ENCODE measurements at regions not wholly inside any gene's neighbourhood (a gene's known extent, or its start where the extent isn't known, plus 50 kb on each side); places are given as distances from the start of the nearest gene placed in this dataset.

DNA sequence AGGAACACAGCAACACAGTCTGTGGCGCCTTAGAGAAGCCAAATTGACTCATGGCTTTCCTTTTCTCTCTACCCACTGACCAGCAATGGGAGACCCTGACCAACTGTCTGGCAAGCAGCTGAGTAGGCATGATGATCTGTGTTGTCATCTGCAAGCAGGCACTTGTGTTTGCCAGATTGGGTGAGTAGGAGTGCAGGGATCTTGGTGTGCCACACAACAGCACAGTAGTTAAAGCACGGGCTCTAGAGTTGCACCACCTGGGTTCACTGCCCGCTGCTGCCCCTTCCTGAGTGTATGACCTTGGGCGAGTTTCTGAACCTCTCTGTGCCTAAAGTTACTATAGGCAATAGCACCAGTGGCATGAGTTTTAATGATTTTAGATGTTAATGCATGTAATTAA is 95.7 kb upstream of the CD53 start:
- peaks cover 5% of the 10 kb centered on the region for H3K27me3 ChIP-seq (ENCODE audit: insufficient read depth, insufficient read length)
- no peaks in the 10 kb centered on the region for H3K4me1 ChIP-seq (ENCODE audit: insufficient read depth, insufficient read length)
- no peak overlapping the region for H3K9ac ChIP-seq (ENCODE audit: insufficient read length, low read depth)
- H3K36me3 ChIP-seq (ENCODE audit: insufficient read depth, insufficient read length, low read length) = no peaks in the 10 kb centered on the region
- H3K9me3 ChIP-seq (ENCODE audit: insufficient read depth, low read length) = peaks cover 10% of the 10 kb centered on the region
- no peak for DNase-seq (ENCODE audit: low read depth, low spot score)
- H3K4me3 ChIP-seq (ENCODE audit: insufficient read length, low read depth) = no peak overlapping the region
- TF ChIP-seq ZNF274 (IDR thresholded peaks at IDR 0.05; ENCODE audit: low read depth, low read length) (no peak), YY1 (IDR thresholded peaks at IDR 0.05; ENCODE audit: insufficient read depth, insufficient read length) (no peak), SUZ12 (IDR thresholded peaks at IDR 0.05; ENCODE audit: extremely low read depth, insufficient read depth, insufficient read length) (no peak)

DNA sequence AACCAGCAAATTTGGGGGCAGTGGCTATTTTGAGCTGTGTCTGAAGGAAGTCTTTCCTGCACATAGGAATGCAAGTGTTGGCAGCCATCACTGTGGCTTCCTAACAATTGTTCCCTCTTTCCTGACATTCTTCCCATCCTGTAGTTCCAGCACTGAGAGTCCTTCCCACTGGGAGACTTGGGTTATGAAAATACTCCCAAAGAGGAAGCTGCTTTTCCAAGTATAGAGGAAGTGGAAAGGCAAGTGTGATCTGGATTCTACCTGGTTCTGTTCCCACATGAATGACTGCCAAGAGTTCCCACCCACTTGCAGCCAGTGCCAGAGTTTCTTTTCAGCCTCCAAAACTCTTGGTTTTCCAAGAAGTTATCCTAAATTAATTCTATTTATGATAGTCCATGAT is 98.5 kb upstream of the CD53 start:
- no peaks in the 10 kb centered on the region for H3K36me3 ChIP-seq (ENCODE audit: insufficient read depth, insufficient read length, low read length)
- no peaks in the 10 kb centered on the region for H3K4me1 ChIP-seq (ENCODE audit: insufficient read depth, insufficient read length)
- H3K27me3 ChIP-seq (ENCODE audit: insufficient read depth, insufficient read length) = no peaks in the 10 kb centered on the region
- H3K9me3 ChIP-seq (ENCODE audit: insufficient read depth, low read length) = peaks cover 24% of the 10 kb centered on the region
- no peak overlapping the region for H3K9ac ChIP-seq (ENCODE audit: insufficient read length, low read depth)
- no peak for DNase-seq (ENCODE audit: low read depth, low spot score)
- no peak for TF ChIP-seq ZNF274 (IDR thresholded peaks at IDR 0.05; ENCODE audit: low read depth, low read length)
- no peak for TF ChIP-seq SUZ12 (IDR thresholded peaks at IDR 0.05; ENCODE audit: extremely low read depth, insufficient read depth, insufficient read length)
- TF ChIP-seq YY1 (IDR thresholded peaks at IDR 0.05; ENCODE audit: insufficient read depth, insufficient read length) = no peak
- H3K4me3 ChIP-seq (ENCODE audit: insufficient read length, low read depth) = no peak overlapping the region

DNA sequence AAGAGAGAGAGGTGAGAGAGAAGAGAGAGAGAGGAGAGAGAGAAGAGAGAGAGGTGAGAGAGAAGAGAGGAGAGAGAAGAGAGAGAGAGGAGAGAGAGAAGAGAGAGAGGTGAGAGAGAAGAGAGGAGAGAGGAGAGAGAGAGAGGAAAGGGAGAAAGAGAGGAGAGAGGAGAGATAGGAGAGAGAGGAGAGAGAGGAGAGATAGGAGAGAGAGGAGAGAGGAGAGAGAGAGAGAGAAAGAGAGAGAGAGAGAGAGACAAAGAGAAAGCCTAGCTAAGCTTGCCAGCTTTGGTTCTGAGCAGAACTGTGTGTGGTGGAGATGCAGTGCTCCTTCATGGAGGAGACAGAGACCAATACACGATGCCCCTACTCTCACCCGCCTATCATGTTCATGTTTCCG is 99.1 kb upstream of the KCNA3 start:
- no peak for TF ChIP-seq ZNF274 (IDR thresholded peaks at IDR 0.05; ENCODE audit: low read depth, low read length)
- no peak for TF ChIP-seq YY1 (IDR thresholded peaks at IDR 0.05; ENCODE audit: insufficient read depth, insufficient read length)
- no peak for TF ChIP-seq SUZ12 (IDR thresholded peaks at IDR 0.05; ENCODE audit: extremely low read depth, insufficient read depth, insufficient read length)
- peaks cover 24% of the 10 kb centered on the region for H3K9me3 ChIP-seq (ENCODE audit: insufficient read depth, low read length)
- H3K27me3 ChIP-seq (ENCODE audit: insufficient read depth, insufficient read length) = no peaks in the 10 kb centered on the region
- no peaks in the 10 kb centered on the region for H3K36me3 ChIP-seq (ENCODE audit: insufficient read depth, insufficient read length, low read length)
- no peak for DNase-seq (ENCODE audit: low read depth, low spot score)
- no peak overlapping the region for H3K9ac ChIP-seq (ENCODE audit: insufficient read length, low read depth)
- no peaks in the 10 kb centered on the region for H3K4me1 ChIP-seq (ENCODE audit: insufficient read depth, insufficient read length)
- H3K4me3 ChIP-seq (ENCODE audit: insufficient read length, low read depth) = no peak overlapping the region

DNA sequence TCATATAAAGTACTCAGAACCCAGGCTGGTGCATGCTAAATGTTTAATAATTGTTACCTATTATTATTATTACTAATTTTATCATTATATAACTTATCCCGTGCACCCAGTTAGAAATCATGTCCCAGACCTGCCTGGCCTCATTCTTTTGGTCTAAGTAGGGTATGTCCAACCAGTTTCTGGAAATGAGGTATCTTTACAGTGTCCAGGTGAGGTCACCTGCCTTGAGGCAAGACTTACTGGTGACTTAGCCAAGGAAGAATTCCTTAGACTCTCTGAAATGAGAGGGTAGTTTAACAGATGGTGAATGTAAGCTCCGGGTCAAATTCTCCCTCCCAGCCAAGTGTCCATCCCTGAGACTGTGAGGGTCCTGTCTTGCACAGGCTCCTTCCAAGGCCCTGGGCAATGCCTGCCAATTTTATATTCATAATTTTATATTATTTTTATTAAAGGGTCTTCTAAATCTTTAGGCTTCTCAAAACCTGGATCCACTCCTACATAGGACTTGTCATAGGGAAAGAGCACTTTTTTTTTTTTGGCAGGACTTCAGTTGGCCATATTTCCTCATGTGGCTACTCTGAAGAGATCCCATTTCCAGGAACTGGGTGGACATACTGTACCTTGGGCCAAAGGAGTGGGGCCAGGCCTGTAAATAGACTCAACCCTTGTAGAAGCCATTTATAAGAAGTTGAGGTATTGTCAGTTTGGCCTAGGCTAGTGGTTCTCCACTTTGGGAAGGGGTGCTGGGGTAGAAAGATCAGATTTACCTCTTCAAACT is 96.7 kb upstream of the KCNA3 start:
- no peak for DNase-seq (ENCODE audit: low read depth, low spot score)
- H3K9ac ChIP-seq (ENCODE audit: insufficient read length, low read depth) = no peak overlapping the region
- no peaks in the 10 kb centered on the region for H3K36me3 ChIP-seq (ENCODE audit: insufficient read depth, insufficient read length, low read length)
- H3K9me3 ChIP-seq (ENCODE audit: insufficient read depth, low read length) = peaks cover 24% of the 10 kb centered on the region
- no peak overlapping the region for H3K4me3 ChIP-seq (ENCODE audit: insufficient read length, low read depth)
- TF ChIP-seq YY1 (IDR thresholded peaks at IDR 0.05; ENCODE audit: insufficient read depth, insufficient read length) (no peak), ZNF274 (IDR thresholded peaks at IDR 0.05; ENCODE audit: low read depth, low read length) (no peak), SUZ12 (IDR thresholded peaks at IDR 0.05; ENCODE audit: extremely low read depth, insufficient read depth, insufficient read length) (no peak)
- H3K4me1 ChIP-seq (ENCODE audit: insufficient read depth, insufficient read length) = no peaks in the 10 kb centered on the region
- H3K27me3 ChIP-seq (ENCODE audit: insufficient read depth, insufficient read length) = no peaks in the 10 kb centered on the region

DNA sequence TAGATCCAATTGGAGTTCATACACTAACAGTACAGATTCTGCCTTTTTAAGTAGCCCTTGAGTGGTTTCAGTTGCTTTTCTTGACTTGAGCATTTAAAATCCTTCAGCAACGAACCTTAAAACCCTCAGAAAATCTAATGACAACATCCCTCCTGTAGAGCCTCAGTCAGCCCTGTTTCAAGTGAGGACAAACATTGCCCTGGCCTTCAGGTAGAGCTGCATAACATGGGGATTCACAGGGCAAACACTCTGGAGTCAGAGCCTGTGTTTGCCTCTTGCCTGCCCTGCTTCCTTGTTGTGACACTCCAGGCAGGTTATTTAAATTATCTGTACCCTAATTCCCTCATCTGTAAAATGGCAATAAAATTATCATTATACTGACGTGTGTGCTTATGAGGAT is 96.1 kb upstream of the KCNA3 start:
- H3K9me3 ChIP-seq (ENCODE audit: insufficient read depth, low read length) = peaks cover 24% of the 10 kb centered on the region
- H3K36me3 ChIP-seq (ENCODE audit: insufficient read depth, insufficient read length, low read length) = no peaks in the 10 kb centered on the region
- DNase-seq (ENCODE audit: low read depth, low spot score) = no peak
- no peaks in the 10 kb centered on the region for H3K27me3 ChIP-seq (ENCODE audit: insufficient read depth, insufficient read length)
- no peaks in the 10 kb centered on the region for H3K4me1 ChIP-seq (ENCODE audit: insufficient read depth, insufficient read length)
- H3K9ac ChIP-seq (ENCODE audit: insufficient read length, low read depth) = no peak overlapping the region
- no peak overlapping the region for H3K4me3 ChIP-seq (ENCODE audit: insufficient read length, low read depth)
- TF ChIP-seq SUZ12 (IDR thresholded peaks at IDR 0.05; ENCODE audit: extremely low read depth, insufficient read depth, insufficient read length) (no peak), YY1 (IDR thresholded peaks at IDR 0.05; ENCODE audit: insufficient read depth, insufficient read length) (no peak), ZNF274 (IDR thresholded peaks at IDR 0.05; ENCODE audit: low read depth, low read length) (no peak)

DNA sequence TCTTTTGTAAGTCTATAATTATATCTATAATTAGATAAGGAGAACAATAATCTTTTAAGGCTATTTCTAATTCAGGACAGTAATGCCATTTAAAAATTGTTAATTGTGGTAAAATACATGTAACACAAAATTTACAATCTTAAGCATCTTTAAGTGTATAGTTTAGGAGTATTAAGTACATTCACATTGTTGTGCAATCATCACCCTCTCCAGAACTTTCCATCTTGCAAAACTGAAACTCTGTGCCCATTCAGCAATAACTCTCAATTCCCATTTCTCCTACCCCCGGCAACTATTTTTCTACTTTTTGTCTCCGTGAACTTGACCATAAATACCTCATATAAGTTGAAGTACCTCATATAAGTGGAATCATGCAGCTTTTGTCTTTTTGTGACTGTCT is 93.9 kb upstream of the KCNA3 start:
- H3K4me1 ChIP-seq (ENCODE audit: insufficient read depth, insufficient read length) = no peaks in the 10 kb centered on the region
- H3K27me3 ChIP-seq (ENCODE audit: insufficient read depth, insufficient read length) = no peaks in the 10 kb centered on the region

DNA sequence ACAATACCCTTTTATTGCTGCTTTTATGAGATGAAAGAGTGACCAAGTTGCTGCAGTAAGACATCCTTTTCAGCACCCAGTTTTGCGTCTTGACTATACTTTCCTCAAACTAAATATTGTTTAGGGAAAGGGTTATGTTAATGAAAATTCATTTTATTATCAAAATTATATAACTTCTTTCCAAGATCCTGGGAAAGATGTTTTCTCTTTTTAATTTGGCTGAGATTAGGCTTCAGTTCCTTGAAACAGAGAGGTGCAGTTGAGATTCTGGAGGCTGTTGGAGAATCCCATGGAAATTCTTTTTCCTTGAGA is 91.6 kb upstream of the KCNA3 start:
- H3K4me1 ChIP-seq (ENCODE audit: insufficient read depth, insufficient read length) = no peaks in the 10 kb centered on the region
- H3K9me3 ChIP-seq (ENCODE audit: insufficient read depth, low read length) = peaks cover 5% of the 10 kb centered on the region
- H3K36me3 ChIP-seq (ENCODE audit: insufficient read depth, insufficient read length, low read length) = no peaks in the 10 kb centered on the region
- TF ChIP-seq YY1 (IDR thresholded peaks at IDR 0.05; ENCODE audit: insufficient read depth, insufficient read length) (no peak), SUZ12 (IDR thresholded peaks at IDR 0.05; ENCODE audit: extremely low read depth, insufficient read depth, insufficient read length) (no peak), ZNF274 (IDR thresholded peaks at IDR 0.05; ENCODE audit: low read depth, low read length) (no peak)
- H3K9ac ChIP-seq (ENCODE audit: insufficient read length, low read depth) = no peak overlapping the region
- no peaks in the 10 kb centered on the region for H3K27me3 ChIP-seq (ENCODE audit: insufficient read depth, insufficient read length)
- no peak for DNase-seq (ENCODE audit: low read depth, low spot score)
- no peak overlapping the region for H3K4me3 ChIP-seq (ENCODE audit: insufficient read length, low read depth)

More for the DNA sequence above, 93.9 kb upstream of the KCNA3 start:
- Histone ChIP-seq H3K9ac (ENCODE audit: insufficient read length, low read depth) (no peak overlapping the region), H3K9me3 (ENCODE audit: insufficient read depth, low read length) (peaks cover 24% of the 10 kb centered on the region), H3K4me3 (ENCODE audit: insufficient read length, low read depth) (no peak overlapping the region), H3K36me3 (ENCODE audit: insufficient read depth, insufficient read length, low read length) (no peaks in the 10 kb centered on the region)
- no peak for DNase-seq (ENCODE audit: low read depth, low spot score)
- TF ChIP-seq ZNF274 (IDR thresholded peaks at IDR 0.05; ENCODE audit: low read depth, low read length) = no peak

All from NT2/D1 (cell line).